GM12874 (cell line): ENCODE measurements at regions not wholly inside any gene's neighbourhood (a gene's known extent, or its start where the extent isn't known, plus 50 kb on each side); places are given as distances from the start of the nearest gene placed in this dataset.

Source experiments
- TF ChIP-seq, protein P1 (sequence below): IDR thresholded peaks from 2 replicates; pipeline ENCODE4 v1.5.1; 2011; ENCODE audit warnings: low read depth, mild to moderate bottlenecking, control low read depth, low read length, moderate library complexity; ENCODE audit not compliant: insufficient read depth

DNA sequence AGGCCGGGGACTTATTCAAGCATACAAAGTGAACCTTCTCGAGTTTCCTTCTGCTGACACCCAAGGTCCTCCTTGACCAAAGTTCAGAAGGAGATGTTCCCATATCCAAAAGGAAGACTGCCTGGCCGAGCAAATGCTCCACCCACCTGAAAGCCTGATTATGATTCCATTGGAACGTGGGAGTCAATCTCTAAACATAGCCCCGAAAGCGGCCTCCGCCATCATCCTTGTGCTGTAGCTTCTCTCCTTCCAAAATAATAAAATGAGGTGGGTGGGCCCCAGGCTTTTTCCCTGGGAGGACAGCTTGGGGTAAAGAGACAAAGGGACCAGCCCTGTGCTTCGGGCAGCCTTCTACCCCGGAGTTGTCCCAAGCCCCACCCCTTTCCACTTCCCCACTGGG, 355.6 kb upstream of the SLC30A5 start:
- TF ChIP-seq, protein P1, sequence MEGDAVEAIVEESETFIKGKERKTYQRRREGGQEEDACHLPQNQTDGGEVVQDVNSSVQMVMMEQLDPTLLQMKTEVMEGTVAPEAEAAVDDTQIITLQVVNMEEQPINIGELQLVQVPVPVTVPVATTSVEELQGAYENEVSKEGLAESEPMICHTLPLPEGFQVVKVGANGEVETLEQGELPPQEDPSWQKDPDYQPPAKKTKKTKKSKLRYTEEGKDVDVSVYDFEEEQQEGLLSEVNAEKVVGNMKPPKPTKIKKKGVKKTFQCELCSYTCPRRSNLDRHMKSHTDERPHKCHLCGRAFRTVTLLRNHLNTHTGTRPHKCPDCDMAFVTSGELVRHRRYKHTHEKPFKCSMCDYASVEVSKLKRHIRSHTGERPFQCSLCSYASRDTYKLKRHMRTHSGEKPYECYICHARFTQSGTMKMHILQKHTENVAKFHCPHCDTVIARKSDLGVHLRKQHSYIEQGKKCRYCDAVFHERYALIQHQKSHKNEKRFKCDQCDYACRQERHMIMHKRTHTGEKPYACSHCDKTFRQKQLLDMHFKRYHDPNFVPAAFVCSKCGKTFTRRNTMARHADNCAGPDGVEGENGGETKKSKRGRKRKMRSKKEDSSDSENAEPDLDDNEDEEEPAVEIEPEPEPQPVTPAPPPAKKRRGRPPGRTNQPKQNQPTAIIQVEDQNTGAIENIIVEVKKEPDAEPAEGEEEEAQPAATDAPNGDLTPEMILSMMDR, result no peak

DNA sequence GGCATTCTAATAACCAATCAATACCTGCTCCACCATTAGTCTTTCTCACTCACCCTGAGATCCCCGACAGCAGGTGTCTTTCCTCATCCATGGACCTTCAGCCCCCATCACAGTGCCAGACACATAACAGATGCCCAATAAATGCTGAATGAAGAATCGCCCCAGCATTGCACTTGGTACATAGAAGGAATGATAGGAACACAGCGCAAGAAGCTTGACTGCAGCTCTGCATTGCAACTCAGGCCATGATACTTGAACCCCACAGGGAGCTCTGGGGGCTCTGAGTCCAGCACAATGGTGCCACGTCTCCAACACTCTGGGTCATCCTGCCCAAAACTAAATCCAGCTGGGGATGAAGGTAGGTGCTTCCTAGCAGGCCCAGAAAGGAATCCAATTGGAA, 355.0 kb upstream of the SLC30A5 start:
- TF ChIP-seq, protein P1, result no peak

DNA sequence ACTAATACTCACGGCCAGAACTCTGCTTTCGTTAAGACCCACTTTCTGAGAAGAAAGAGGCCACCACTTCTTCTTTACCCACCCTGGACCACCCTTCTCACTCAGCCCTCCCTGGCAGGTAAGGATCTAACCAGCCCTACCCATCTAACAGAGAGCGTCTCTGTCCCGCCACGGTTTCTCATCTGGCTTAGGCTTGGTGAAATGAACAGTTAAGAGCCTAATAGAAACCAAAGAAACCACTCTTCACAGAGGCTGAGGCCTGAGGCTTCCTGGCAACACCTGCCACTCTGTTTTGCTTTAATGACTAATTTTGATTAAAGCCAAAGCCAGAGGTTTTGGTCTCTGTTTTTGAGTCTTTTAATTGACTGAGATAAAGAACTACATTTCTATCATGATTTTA, 354.1 kb upstream of the SLC30A5 start:
- TF ChIP-seq, protein P1, result no peak

DNA sequence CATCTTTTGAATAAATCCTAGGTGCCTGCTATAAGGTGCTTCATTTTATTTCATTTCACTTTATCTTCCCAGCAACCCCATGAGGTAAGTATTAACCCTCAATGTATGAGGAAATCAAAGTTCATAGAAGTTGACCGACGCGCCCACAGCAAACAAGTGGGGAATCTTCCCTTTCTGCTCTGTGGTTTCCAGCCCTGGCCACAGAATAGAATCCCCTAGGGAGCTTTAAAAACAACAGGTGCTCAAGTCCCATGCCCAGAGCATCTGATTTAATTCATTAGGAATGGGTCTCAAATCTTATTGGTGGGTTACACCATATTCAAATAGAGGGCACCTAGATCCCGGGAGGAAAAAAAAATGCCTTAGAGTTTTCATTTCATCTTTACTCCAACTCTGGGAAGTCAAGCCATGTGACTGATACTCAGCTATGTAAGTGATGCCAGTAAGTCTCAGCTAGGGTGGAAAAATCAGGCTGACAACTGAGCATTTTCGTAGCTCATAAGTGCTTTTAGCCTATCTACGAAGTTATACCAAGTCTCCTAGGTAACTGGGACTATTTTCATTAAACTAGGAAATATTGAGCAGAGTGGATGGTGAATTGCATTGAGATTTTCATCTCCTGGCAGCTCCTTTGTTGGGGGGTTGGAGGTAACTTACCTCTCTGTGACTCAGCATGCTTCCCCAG, 353.4 kb upstream of the SLC30A5 start:
- TF ChIP-seq, protein P1, result no peak

DNA sequence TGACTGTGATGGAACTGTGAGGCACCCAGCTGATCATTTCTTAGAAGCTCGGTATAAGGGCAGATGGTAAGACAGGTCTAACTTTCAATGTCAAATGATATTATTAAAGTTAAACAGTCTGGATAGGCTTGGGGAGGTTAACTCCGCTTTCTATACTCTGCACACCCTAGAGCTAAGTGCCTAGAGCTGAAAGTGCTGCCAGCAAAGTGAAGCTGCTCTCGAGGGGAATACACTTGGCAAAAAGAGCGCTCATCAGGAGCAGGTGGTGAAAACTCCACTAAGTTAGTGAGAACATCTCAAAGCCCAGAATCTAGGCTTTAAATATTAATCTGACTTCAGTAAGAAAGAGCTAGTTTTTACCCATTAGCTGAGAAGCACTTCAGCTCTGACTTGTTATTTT, 349.6 kb upstream of the SLC30A5 start:
- TF ChIP-seq, protein P1, result no peak

DNA sequence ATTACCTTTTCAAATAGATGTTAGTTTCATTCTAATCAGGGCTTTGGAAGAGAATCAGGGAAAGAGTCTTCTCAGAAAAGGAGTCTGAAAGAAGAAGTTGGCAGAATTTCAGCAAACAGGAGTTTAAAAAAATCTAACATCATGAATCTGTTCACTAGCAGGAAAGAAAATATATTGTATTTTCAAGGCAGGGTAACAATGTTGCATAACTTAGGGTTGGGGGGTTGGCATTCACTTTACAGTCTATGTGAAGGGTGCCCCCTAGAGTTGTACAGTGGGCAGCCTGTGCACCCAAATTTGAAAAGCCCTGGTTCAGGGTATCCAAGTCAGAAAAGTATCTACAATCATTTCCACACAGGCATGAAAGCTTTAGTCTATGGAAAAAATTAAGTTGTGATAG, 348.4 kb upstream of the SLC30A5 start:
- TF ChIP-seq, protein P1, result peak; percentile 22; the same call in 1 of the 2 replicates

DNA sequence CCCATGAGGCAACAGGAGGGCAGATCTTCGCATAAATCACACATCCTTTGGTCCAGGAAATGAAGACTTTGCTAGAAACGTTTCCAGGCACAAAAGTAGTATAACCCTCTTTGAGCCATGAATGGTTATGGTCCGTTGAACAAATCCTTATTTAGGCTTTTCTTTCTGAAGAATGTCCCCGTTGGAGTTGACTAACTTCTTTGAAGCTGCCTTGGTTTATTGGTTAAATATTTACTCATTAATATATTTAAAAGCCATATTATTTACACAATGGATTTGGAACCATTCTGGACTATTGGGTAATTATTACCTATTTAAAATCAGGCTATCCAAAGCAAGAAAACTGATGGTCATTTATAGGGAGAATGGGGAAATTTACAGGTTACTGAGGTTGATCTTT, 347.6 kb upstream of the SLC30A5 start:
- TF ChIP-seq, protein P1, result no peak
